ENCODE measurements at regions not wholly inside any gene's neighbourhood (a gene's known extent, or its start where the extent isn't known, plus 50 kb on each side); places are given as distances from the start of the nearest gene placed in this dataset.

DNA sequence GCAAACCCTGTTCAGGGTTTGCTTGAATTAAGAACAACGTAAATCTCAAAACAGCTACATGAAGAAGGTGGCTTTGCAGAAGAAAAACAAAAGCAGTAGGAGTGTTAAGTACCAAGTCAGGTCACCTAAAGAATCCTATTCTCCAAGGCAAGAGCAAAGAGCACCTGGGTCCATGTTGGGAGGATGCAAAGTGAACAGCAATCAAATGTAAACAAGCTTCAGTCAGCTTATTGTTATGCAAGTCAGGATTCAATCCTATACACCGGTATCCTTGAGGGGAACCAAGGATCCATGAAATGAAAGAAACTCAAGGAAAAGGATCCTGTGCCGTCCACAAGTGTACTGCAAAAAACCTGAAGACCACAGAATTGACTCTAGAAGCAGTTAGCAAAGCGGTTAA lies 261.0 kb upstream of the DDX18 start:
- TF ChIP-seq, protein P1, sequence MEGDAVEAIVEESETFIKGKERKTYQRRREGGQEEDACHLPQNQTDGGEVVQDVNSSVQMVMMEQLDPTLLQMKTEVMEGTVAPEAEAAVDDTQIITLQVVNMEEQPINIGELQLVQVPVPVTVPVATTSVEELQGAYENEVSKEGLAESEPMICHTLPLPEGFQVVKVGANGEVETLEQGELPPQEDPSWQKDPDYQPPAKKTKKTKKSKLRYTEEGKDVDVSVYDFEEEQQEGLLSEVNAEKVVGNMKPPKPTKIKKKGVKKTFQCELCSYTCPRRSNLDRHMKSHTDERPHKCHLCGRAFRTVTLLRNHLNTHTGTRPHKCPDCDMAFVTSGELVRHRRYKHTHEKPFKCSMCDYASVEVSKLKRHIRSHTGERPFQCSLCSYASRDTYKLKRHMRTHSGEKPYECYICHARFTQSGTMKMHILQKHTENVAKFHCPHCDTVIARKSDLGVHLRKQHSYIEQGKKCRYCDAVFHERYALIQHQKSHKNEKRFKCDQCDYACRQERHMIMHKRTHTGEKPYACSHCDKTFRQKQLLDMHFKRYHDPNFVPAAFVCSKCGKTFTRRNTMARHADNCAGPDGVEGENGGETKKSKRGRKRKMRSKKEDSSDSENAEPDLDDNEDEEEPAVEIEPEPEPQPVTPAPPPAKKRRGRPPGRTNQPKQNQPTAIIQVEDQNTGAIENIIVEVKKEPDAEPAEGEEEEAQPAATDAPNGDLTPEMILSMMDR (IDR thresholded peaks at IDR 0.05) = no peak
- TF ChIP-seq POLR2AphosphoS5 (IDR thresholded peaks at IDR 0.05) (no peak), POLR2A (IDR thresholded peaks at IDR 0.05) (no peak)

Data from gastroesophageal sphincter (tissue), 3 donors.